SK-N-SH (cell line): ENCODE measurements at regions not wholly inside any gene's neighbourhood (a gene's known extent, or its start where the extent isn't known, plus 50 kb on each side); places are given as distances from the start of the nearest gene placed in this dataset.

Experiments
- CTCF ChIP-seq: fragments of 200-600 bp; sonication (generic); IDR thresholded peaks from 2 replicates; pipeline ENCODE4 v1.6.1; 2017; ENCODE audit warnings: antibody characterized with exemption, mild to moderate bottlenecking, moderate library complexity
- EZH2phosphoT487 ChIP-seq: fragments of 200-600 bp; sonication (generic); IDR thresholded peaks from 2 replicates; pipeline ENCODE4 v1.6.1; 2017; ENCODE audit warnings: low read depth, mixed run types, mild to moderate bottlenecking, antibody characterized with exemption, moderate library complexity, borderline replicate concordance
- JUND ChIP-seq: IDR thresholded peaks from 2 replicates; pipeline ENCODE4 v1.4.0; 2012
- MAX ChIP-seq: IDR thresholded peaks from 2 replicates; pipeline ENCODE4 v1.4.0; 2012; ENCODE audit warnings: low read depth
- MEF2A ChIP-seq: IDR thresholded peaks from 2 replicates; pipeline ENCODE4 v1.4.0; 2012; ENCODE audit warnings: low read depth, borderline replicate concordance
- MXI1 ChIP-seq: IDR thresholded peaks from 2 replicates; pipeline ENCODE4 v1.6.1; 2012; ENCODE audit warnings: mild to moderate bottlenecking, low read depth, low read length, improper control_type of control experiment
- NFIC ChIP-seq: IDR thresholded peaks from 2 replicates; pipeline ENCODE4 v1.4.0; 2012; ENCODE audit warnings: borderline replicate concordance
- POLR2AphosphoS5 ChIP-seq: IDR thresholded peaks from 2 replicates; pipeline ENCODE4 v1.6.1; 2012; ENCODE audit warnings: low read depth, low read length
- RAD21 ChIP-seq: IDR thresholded peaks from 2 replicates; pipeline ENCODE4 v1.6.1; 2012; ENCODE audit warnings: mild to moderate bottlenecking, low read length
- TCF12 ChIP-seq: IDR thresholded peaks from 2 replicates; pipeline ENCODE4 v1.4.0; 2012
- TEAD4 ChIP-seq: IDR thresholded peaks from 2 replicates; pipeline ENCODE4 v1.4.0; 2012; ENCODE audit warnings: mild to moderate bottlenecking, borderline replicate concordance; ENCODE audit not compliant: insufficient read depth
- USF2 ChIP-seq: fragments of 150-350 bp; IDR thresholded peaks from 2 replicates; pipeline ENCODE4 v1.6.1; 2017; ENCODE audit warnings: antibody characterized with exemption, low read length, low read depth, borderline replicate concordance
- YY1 ChIP-seq: IDR thresholded peaks from 2 replicates; pipeline ENCODE4 v1.4.0; 2012; ENCODE audit warnings: low read depth, mild to moderate bottlenecking
- ZBTB33 ChIP-seq: IDR thresholded peaks from 2 replicates; pipeline ENCODE4 v1.4.0; 2012; ENCODE audit warnings: low read depth, borderline replicate concordance

- TF ChIP-seq CTCF (no peak), RAD21 (no peak), ZBTB33 (no peak), YY1 (no peak), JUND (peak; percentile 9; the same call in 1 of the 2 replicates), EZH2phosphoT487 (no peak), MXI1 (no peak), MEF2A (no peak), NFIC (no peak), TCF12 (peak; percentile 35; the same call in 1 of the 2 replicates), TEAD4 (no peak), USF2 (no peak), MAX (no peak), POLR2AphosphoS5 (no peak)
Observed at GRCh38 chr13:80955501-80955900, 614.6 kb upstream of the SPRY2 start.
